Naive thymus-derived CD4-positive, alpha-beta T cell (primary cell): ENCODE measurements at regions not wholly inside any gene's neighbourhood (a gene's known extent, or its start where the extent isn't known, plus 50 kb on each side); places are given as distances from the start of the nearest gene placed in this dataset.
A peak's percentile ranks its signal among the peaks of the same experiment; 100 is the strongest.

Source experiments
- ATAC-seq: fragments of 150-1000 bp; cut with Tn5 transposase; 2 replicates; pipeline ENCODE4 v1.10.0; 2021; ENCODE audit warnings: mild to moderate bottlenecking, moderate library complexity
- CTCF ChIA-PET: fragments of 350-600 bp; sonication (Branson Sonifier 250); formaldehyde crosslinking; loops from one replicate; lab custom pipeline; 2021; ENCODE audit warnings: antibody characterized with exemption; lab: Charles Lee
- POLR2A ChIA-PET: fragments of 350-600 bp; sonication (Branson Sonifier 250); formaldehyde crosslinking; loops from one replicate; lab custom pipeline; 2021; ENCODE audit warnings: antibody characterized with exemption, inconsistent platforms; lab: Charles Lee
- DNase-seq, 9 donors: peaks; one replicate each; pipeline versions ENCODE4 v3.0.0 to v3.0.0-alpha.2; 2020 to 2022; ENCODE audit warnings: mixed read lengths in 1 of 9
- H3K27ac ChIP-seq: one replicate; pipeline ENCODE4 v1.7.0; 2013; ENCODE audit warnings: mild to moderate bottlenecking, low read depth, low read length, moderate library complexity
- H3K27me3 ChIP-seq, 2 donors: one replicate each; pipeline ENCODE4 v1.7.0; 2013; ENCODE audit warnings: low read length in 2 of 2, mild to moderate bottlenecking in 2 of 2, moderate library complexity in 2 of 2; ENCODE audit not compliant: control insufficient read depth in 2 of 2, insufficient read depth in 2 of 2
- H3K36me3 ChIP-seq, 3 experiments: 1 replicate in 2 of 3; 2 replicates in 1 of 3; pipeline ENCODE4 v1.7.0; 2013; ENCODE audit warnings: low read length in 3 of 3, mild to moderate bottlenecking in 3 of 3, moderate library complexity in 1 of 3; ENCODE audit not compliant: insufficient read depth in 3 of 3, control insufficient read depth in 2 of 3
- H3K4me1 ChIP-seq, 2 donors: one replicate each; pipeline ENCODE4 v1.7.0; 2013; ENCODE audit warnings: low read length in 2 of 2, mild to moderate bottlenecking in 2 of 2, moderate library complexity in 1 of 2; ENCODE audit not compliant: control insufficient read depth in 2 of 2, insufficient read depth in 2 of 2
- H3K4me3 ChIP-seq: 2 replicates; pipeline ENCODE4 v1.7.0; 2013; ENCODE audit warnings: mild to moderate bottlenecking, low read length
- H3K9me3 ChIP-seq, 3 experiments: 1 replicate in 2 of 3; 2 replicates in 1 of 3; pipeline ENCODE4 v1.7.0; 2013; ENCODE audit warnings: low read length in 3 of 3; ENCODE audit not compliant: control insufficient read depth in 2 of 3
- H3K27ac Mint-ChIP-seq, 9 donors: one replicate each; pipeline ENCODE4 v1.8.0; 2020 to 2022; ENCODE audit warnings: mixed read lengths in 9 of 9, mild to moderate bottlenecking in 8 of 9, moderate library complexity in 5 of 9, inconsistent platforms in 2 of 9
- H3K27me3 Mint-ChIP-seq, 5 donors: one replicate each; pipeline ENCODE4 v1.8.0; 2021 to 2022; ENCODE audit warnings: mixed read lengths in 5 of 5, mild to moderate bottlenecking in 1 of 5
- H3K36me3 Mint-ChIP-seq, 5 donors: one replicate each; pipeline ENCODE4 v1.8.0; 2020 to 2022; ENCODE audit warnings: mixed read lengths in 5 of 5, mild to moderate bottlenecking in 3 of 5, inconsistent platforms in 1 of 5
- H3K4me1 Mint-ChIP-seq, 7 donors: one replicate each; pipeline ENCODE4 v1.8.0; 2020 to 2022; ENCODE audit warnings: mixed read lengths in 7 of 7, mild to moderate bottlenecking in 3 of 7, inconsistent platforms in 1 of 7
- H3K4me3 Mint-ChIP-seq, 10 donors: one replicate each; pipeline ENCODE4 v1.8.0; 2020 to 2022; ENCODE audit warnings: mild to moderate bottlenecking in 10 of 10, mixed read lengths in 10 of 10, moderate library complexity in 6 of 10, inconsistent platforms in 2 of 10
- H3K9me3 Mint-ChIP-seq, 11 donors: one replicate each; pipeline ENCODE4 v1.8.0; 2020 to 2022; ENCODE audit warnings: mixed read lengths in 11 of 11, mild to moderate bottlenecking in 4 of 11, inconsistent platforms in 1 of 11, moderate library complexity in 1 of 11
- intact Hi-C, 2 donors: fragments of 100-400 bp; cut with micrococcal nuclease; formaldehyde crosslinking; loops; one replicate each; pipeline ENCODE4 v1.15.1; 2023

- Histone ChIP-seq H3K4me3 (no peak overlapping the region), H3K9me3 (no peaks in the 10 kb centered on the region), H3K27me3 (no peaks in the 10 kb centered on the region), H3K4me1 (no peaks in the 10 kb centered on the region), H3K36me3 (no peaks in the 10 kb centered on the region), H3K27ac (no peak overlapping the region)
- POLR2A ChIA-PET, result no interaction called here
- no peak for ATAC-seq
- H3K4me3 Mint-ChIP-seq, result no peak overlapping the region
- peaks cover 0 to 11% (median 4%) of the 10 kb centered on the region in 11 donors for H3K9me3 Mint-ChIP-seq
- DNase-seq, result no peak
- CTCF ChIA-PET, result no interaction called here
- H3K27me3 Mint-ChIP-seq, result peaks cover 0 to 17% (median 4%) of the 10 kb centered on the region in 5 donors
- H3K4me1 Mint-ChIP-seq, result no peaks in the 10 kb centered on the region
- intact Hi-C loops, result no loop called here
- no peaks in the 10 kb centered on the region for H3K36me3 Mint-ChIP-seq
- no peak overlapping the region for H3K27ac Mint-ChIP-seq
These were observed 567.2 kb downstream of the CDH26 start for GRCh38 chr20:60525397-60525796.

GRCh38 chr20:60527656-60528055, 569.4 kb downstream of the CDH26 start:
- Mint-ChIP-seq H3K9me3 (peaks cover 0 to 11% (median 5%) of the 10 kb centered on the region in 11 donors), H3K4me3 (no peak overlapping the region), H3K36me3 (no peaks in the 10 kb centered on the region), H3K27me3 (peaks cover 0 to 20% (median 8%) of the 10 kb centered on the region in 5 donors), H3K27ac (no peak overlapping the region), H3K4me1 (peaks cover 0 to 1% (median 0%) of the 10 kb centered on the region in 7 donors)
- Histone ChIP-seq H3K27ac (no peak overlapping the region), H3K36me3 (no peaks in the 10 kb centered on the region), H3K27me3 (no peaks in the 10 kb centered on the region), H3K9me3 (no peaks in the 10 kb centered on the region), H3K4me3 (no peak overlapping the region), H3K4me1 (no peaks in the 10 kb centered on the region)
- DNase-seq (no peak), ATAC-seq (no peak)
- ChIA-PET CTCF (no interaction called here), POLR2A (no interaction called here)
- intact Hi-C loops, result no loop called here

- no peaks in the 10 kb centered on the region for H3K9me3 ChIP-seq
- H3K27ac ChIP-seq, result no peak overlapping the region
- Mint-ChIP-seq H3K9me3 (peaks cover 0 to 11% (median 5%) of the 10 kb centered on the region in 11 donors), H3K27ac (no peak overlapping the region), H3K4me3 (no peak overlapping the region), H3K27me3 (peaks cover 0 to 24% (median 12%) of the 10 kb centered on the region in 5 donors), H3K36me3 (no peaks in the 10 kb centered on the region), H3K4me1 (peaks cover 0 to 1% (median 0%) of the 10 kb centered on the region in 7 donors)
- DNase-seq (no peak), ATAC-seq (no peak)
- H3K4me1 ChIP-seq, result no peaks in the 10 kb centered on the region
- CTCF ChIA-PET, result no interaction called here
- H3K4me3 ChIP-seq, result no peak overlapping the region
- intact Hi-C loops, result no loop called here
- H3K36me3 ChIP-seq, result no peaks in the 10 kb centered on the region
- no peaks in the 10 kb centered on the region for H3K27me3 ChIP-seq
- POLR2A ChIA-PET, result no interaction called here
These were observed 569.9 kb downstream of the CDH26 start for GRCh38 chr20:60528141-60528540.

- CTCF ChIA-PET, result no interaction called here
- intact Hi-C loops, result no loop called here
These were observed 570.9 kb downstream of the CDH26 start for GRCh38 chr20:60529149-60529548.

GRCh38 chr20:60535211-60535610, 577.0 kb downstream of the CDH26 start:
- CTCF ChIA-PET, result no interaction called here
- H3K36me3 Mint-ChIP-seq, result no peaks in the 10 kb centered on the region
- H3K27me3 ChIP-seq, result no peaks in the 10 kb centered on the region
- no peak overlapping the region for H3K27ac ChIP-seq
- peaks cover 0 to 27% (median 17%) of the 10 kb centered on the region in 5 donors for H3K27me3 Mint-ChIP-seq
- no peak overlapping the region for H3K4me3 Mint-ChIP-seq
- no peak for DNase-seq
- ATAC-seq, result no peak
- H3K4me1 ChIP-seq, result no peaks in the 10 kb centered on the region
- POLR2A ChIA-PET, result no interaction called here
- H3K4me3 ChIP-seq, result no peak overlapping the region
- no peaks in the 10 kb centered on the region for H3K36me3 ChIP-seq
- H3K4me1 Mint-ChIP-seq, result peaks cover 0 to 1% (median 0%) of the 10 kb centered on the region in 7 donors
- H3K27ac Mint-ChIP-seq, result peak overlapping the region in 1 of 9 donors; percentile 46
- no peaks in the 10 kb centered on the region for H3K9me3 ChIP-seq
- intact Hi-C loops, result no loop called here
- peaks cover 0 to 5% (median 0%) of the 10 kb centered on the region in 11 donors for H3K9me3 Mint-ChIP-seq

More at GRCh38 chr20:60529149-60529548, 570.9 kb downstream of the CDH26 start:
- Histone ChIP-seq H3K36me3 (no peaks in the 10 kb centered on the region), H3K4me3 (no peak overlapping the region), H3K4me1 (no peaks in the 10 kb centered on the region), H3K27me3 (no peaks in the 10 kb centered on the region), H3K27ac (no peak overlapping the region), H3K9me3 (no peaks in the 10 kb centered on the region)
- no peaks in the 10 kb centered on the region for H3K36me3 Mint-ChIP-seq
- H3K9me3 Mint-ChIP-seq, result peaks cover 0 to 10% (median 5%) of the 10 kb centered on the region in 11 donors
- DNase-seq, result no peak
- peaks cover 0 to 29% (median 12%) of the 10 kb centered on the region in 5 donors for H3K27me3 Mint-ChIP-seq
- POLR2A ChIA-PET, result no interaction called here
- H3K27ac Mint-ChIP-seq, result no peak overlapping the region
- H3K4me1 Mint-ChIP-seq, result peaks cover 0 to 1% (median 0%) of the 10 kb centered on the region in 7 donors
- no peak overlapping the region for H3K4me3 Mint-ChIP-seq
- ATAC-seq, result no peak

- POLR2A ChIA-PET, result no interaction called here
- Histone ChIP-seq H3K9me3 (no peaks in the 10 kb centered on the region), H3K4me3 (no peak overlapping the region), H3K36me3 (no peaks in the 10 kb centered on the region), H3K27ac (no peak overlapping the region), H3K4me1 (no peaks in the 10 kb centered on the region), H3K27me3 (no peaks in the 10 kb centered on the region)
- H3K27me3 Mint-ChIP-seq, result peaks cover 0 to 12% (median 6%) of the 10 kb centered on the region in 5 donors
- no peak for ATAC-seq
- no peaks in the 10 kb centered on the region for H3K36me3 Mint-ChIP-seq
- intact Hi-C loops, result no loop called here
- no peak overlapping the region for H3K4me3 Mint-ChIP-seq
- H3K4me1 Mint-ChIP-seq, result no peaks in the 10 kb centered on the region
- no peak overlapping the region for H3K27ac Mint-ChIP-seq
- DNase-seq, result no peak
- CTCF ChIA-PET, result no interaction called here
- H3K9me3 Mint-ChIP-seq, result peaks cover 0 to 2% (median 0%) of the 10 kb centered on the region in 11 donors
These were observed 582.4 kb downstream of the CDH26 start for GRCh38 chr20:60540591-60540990.

- DNase-seq, result no peak
- H3K27me3 ChIP-seq, result no peaks in the 10 kb centered on the region
- H3K9me3 Mint-ChIP-seq, result peaks cover 0 to 10% (median 4%) of the 10 kb centered on the region in 11 donors
- ChIA-PET POLR2A (no interaction called here), CTCF (no interaction called here)
- H3K4me1 ChIP-seq, result no peaks in the 10 kb centered on the region
- intact Hi-C loops, result no loop called here
- no peak overlapping the region for H3K27ac ChIP-seq
- no peaks in the 10 kb centered on the region for H3K36me3 Mint-ChIP-seq
- no peak overlapping the region for H3K4me3 ChIP-seq
- H3K4me3 Mint-ChIP-seq, result no peak overlapping the region
- peaks cover 0 to 16% (median 5%) of the 10 kb centered on the region in 5 donors for H3K27me3 Mint-ChIP-seq
- no peaks in the 10 kb centered on the region for H3K4me1 Mint-ChIP-seq
- no peaks in the 10 kb centered on the region for H3K36me3 ChIP-seq
- no peak for ATAC-seq
- no peak overlapping the region for H3K27ac Mint-ChIP-seq
- H3K9me3 ChIP-seq, result no peaks in the 10 kb centered on the region
These were observed 583.8 kb downstream of the CDH26 start for GRCh38 chr20:60541991-60542390.
